H9 (cell line): ENCODE measurements at regions not wholly inside any gene's neighbourhood (a gene's known extent, or its start where the extent isn't known, plus 50 kb on each side); places are given as distances from the start of the nearest gene placed in this dataset.

Experiments
- DNase-seq: peaks from one replicate; pipeline ENCODE4 v3.0.0-alpha.2; 2017
- H2AFZ ChIP-seq: one replicate; pipeline ENCODE4 v1.6.1; 2013; ENCODE audit warnings: mild to moderate bottlenecking, low read length, control low read depth, moderate library complexity
- H2AK5ac ChIP-seq: 2 replicates; pipeline ENCODE4 v1.6.1; 2013; ENCODE audit warnings: low read length, control low read depth, mixed read lengths; ENCODE audit not compliant: insufficient read length
- H2BK120ac ChIP-seq: one replicate; pipeline ENCODE4 v1.6.1; 2013; ENCODE audit warnings: low read depth, mild to moderate bottlenecking, low read length, control low read depth, inconsistent platforms; ENCODE audit not compliant: poor library complexity, severe bottlenecking
- H2BK12ac ChIP-seq: 2 replicates; pipeline ENCODE4 v1.6.1; 2013; ENCODE audit warnings: low read length, control low read depth, mixed read lengths, low read depth; ENCODE audit not compliant: insufficient read length
- H2BK15ac ChIP-seq: 2 replicates; pipeline ENCODE4 v1.6.1; 2013; ENCODE audit warnings: low read depth, low read length, control low read depth
- H2BK20ac ChIP-seq: one replicate; pipeline ENCODE4 v1.6.1; 2013; ENCODE audit warnings: low read depth, mild to moderate bottlenecking, low read length, control low read depth, inconsistent platforms; ENCODE audit not compliant: poor library complexity, severe bottlenecking
- H2BK5ac ChIP-seq: 2 replicates; pipeline ENCODE4 v1.6.1; 2013; ENCODE audit warnings: low read length, control low read depth, mixed read lengths; ENCODE audit not compliant: insufficient read length
- H3K14ac ChIP-seq: 2 replicates; pipeline ENCODE4 v1.6.1; 2013; ENCODE audit warnings: low read length, control low read depth; ENCODE audit not compliant: insufficient read depth
- H3K18ac ChIP-seq: 2 replicates; pipeline ENCODE4 v1.6.1; 2013; ENCODE audit warnings: low read depth, mild to moderate bottlenecking, mixed read lengths, low read length, control low read depth; ENCODE audit not compliant: insufficient read length
- H3K23ac ChIP-seq: 2 replicates; pipeline ENCODE4 v1.6.1; 2013; ENCODE audit warnings: low read length, control low read depth, mixed read lengths, low read depth; ENCODE audit not compliant: insufficient read length
- H3K23me2 ChIP-seq: 2 replicates; pipeline ENCODE4 v1.6.1; 2013; ENCODE audit warnings: low read depth, mild to moderate bottlenecking, mixed read lengths, low read length, control low read depth; ENCODE audit not compliant: insufficient read length, poor library complexity, severe bottlenecking
- H3K27ac ChIP-seq: 2 replicates; pipeline ENCODE4 v1.5.1; 2013; ENCODE audit warnings: low read length, control low read depth, mixed read lengths, low read depth; ENCODE audit not compliant: insufficient read length
- H3K27me3 ChIP-seq: 2 replicates; pipeline ENCODE4 v1.6.1; 2013; ENCODE audit warnings: low read length, control low read depth, inconsistent platforms; ENCODE audit not compliant: insufficient read depth
- H3K4ac ChIP-seq: 2 replicates; pipeline ENCODE4 v1.6.1; 2013; ENCODE audit warnings: low read depth, mild to moderate bottlenecking, control low read depth, inconsistent platforms, low read length, moderate library complexity
- H3K4me1 ChIP-seq: 2 replicates; pipeline ENCODE4 v1.6.1; 2013; ENCODE audit warnings: low read length, control low read depth, inconsistent platforms; ENCODE audit not compliant: insufficient read depth
- H3K4me2 ChIP-seq: 2 replicates; pipeline ENCODE4 v1.6.1; 2013; ENCODE audit warnings: low read length, control low read depth, mixed read lengths; ENCODE audit not compliant: insufficient read length, insufficient read depth
- H3K56ac ChIP-seq: 2 replicates; pipeline ENCODE4 v1.6.1; 2013; ENCODE audit warnings: low read depth, mild to moderate bottlenecking, mixed read lengths, low read length, control low read depth; ENCODE audit not compliant: insufficient read length
- H3K79me1 ChIP-seq: 2 replicates; pipeline ENCODE4 v1.6.1; 2013; ENCODE audit warnings: low read depth, mild to moderate bottlenecking, moderate library complexity, low read length, control low read depth, inconsistent platforms; ENCODE audit not compliant: insufficient read depth, poor library complexity, severe bottlenecking
- H3K79me2 ChIP-seq: 2 replicates; pipeline ENCODE4 v1.6.1; 2013; ENCODE audit warnings: low read length, control low read depth, inconsistent platforms; ENCODE audit not compliant: insufficient read depth
- H3K9ac ChIP-seq: 2 replicates; pipeline ENCODE4 v1.6.1; 2013; ENCODE audit warnings: low read length, control low read depth, mixed read lengths; ENCODE audit not compliant: insufficient read length; ENCODE audit errors: extremely low read depth
- H3K9me3 ChIP-seq: one replicate; pipeline ENCODE4 v1.6.1; 2013; ENCODE audit warnings: low read depth, low read length, inconsistent platforms; ENCODE audit not compliant: control insufficient read depth
- H3T11ph ChIP-seq: one replicate; pipeline ENCODE4 v1.6.1; 2013; ENCODE audit warnings: mild to moderate bottlenecking, low read length, control low read depth, inconsistent platforms
- H4K20me1 ChIP-seq: one replicate; pipeline ENCODE4 v1.6.1; 2013; ENCODE audit not compliant: control insufficient read depth, insufficient read length, insufficient read depth
- H4K5ac ChIP-seq: 2 replicates; pipeline ENCODE4 v1.6.1; 2013; ENCODE audit warnings: low read depth, mild to moderate bottlenecking, mixed read lengths, low read length, control low read depth; ENCODE audit not compliant: insufficient read length
- H4K8ac ChIP-seq: replicated peaks from 2 replicates; pipeline ENCODE4 v1.6.1; 2013; ENCODE audit warnings: low read length, control low read depth, mixed read lengths, low read depth; ENCODE audit not compliant: insufficient read length
- H4K91ac ChIP-seq: 2 replicates; pipeline ENCODE4 v1.6.1; 2013; ENCODE audit warnings: low read depth, mild to moderate bottlenecking, moderate library complexity, mixed read lengths, low read length, control low read depth; ENCODE audit not compliant: insufficient read length
- H3K27ac Mint-ChIP-seq, 3 experiments: 2 replicates in 2 of 3; 3 replicates in 1 of 3; pipeline ENCODE4 v1.8.0; 2020 to 2021; ENCODE audit warnings: mixed read lengths in 3 of 3, mild to moderate bottlenecking in 1 of 3, moderate library complexity in 1 of 3
- H3K27me3 Mint-ChIP-seq: 2 replicates; pipeline ENCODE4 v1.8.0; 2021; ENCODE audit warnings: low read depth, mild to moderate bottlenecking, moderate library complexity, mixed read lengths
- H3K36me3 Mint-ChIP-seq, 3 experiments: 2 replicates in 2 of 3; 3 replicates in 1 of 3; pipeline ENCODE4 v1.8.0; 2020 to 2021; ENCODE audit warnings: low read depth in 3 of 3, mixed read lengths in 3 of 3; ENCODE audit not compliant: insufficient read depth in 1 of 3
- H3K4me1 Mint-ChIP-seq, 2 experiments: 2 replicates each; pipeline ENCODE4 v1.8.0; 2020; ENCODE audit warnings: mixed read lengths in 2 of 2
- H3K4me3 Mint-ChIP-seq, 2 experiments: 2 replicates in 1 of 2; 3 replicates in 1 of 2; pipeline ENCODE4 v1.8.0; 2020 to 2021; ENCODE audit warnings: mild to moderate bottlenecking in 2 of 2, mixed read lengths in 2 of 2, moderate library complexity in 1 of 2
- H3K9me3 Mint-ChIP-seq, 2 experiments: 2 replicates in 1 of 2; 3 replicates in 1 of 2; pipeline ENCODE4 v1.8.0; 2020; ENCODE audit warnings: mild to moderate bottlenecking in 2 of 2, mixed read lengths in 2 of 2, moderate library complexity in 1 of 2
- WGBS: extraction: QIAGEN DNeasy Blood & Tissue Kit; methylation state at CpG from one replicate; pipeline ENCODE4 v1.1.7; 2013; ENCODE audit warnings: missing lambda C conversion rate, low lambda C conversion rate, mixed read lengths; ENCODE audit not compliant: insufficient read length; ENCODE audit errors: extremely low coverage; 5-methylcytosine and 5-hydroxymethylcytosine counted together
- TF ChIP-seq, protein P1 (sequence below): fragments of 200-600 bp; sonication (generic); conservative IDR thresholded peaks from 3 replicates; pipeline ENCODE4 v1.8.0; 2021; ENCODE audit warnings: antibody characterized with exemption, mild to moderate bottlenecking

GRCh38 chr6:141561154-141561553, 571.6 kb upstream of the GJE1 start:
- Histone ChIP-seq H3K9ac (no peak overlapping the region), H4K20me1 (no peaks in the 10 kb centered on the region), H3K18ac (no peak overlapping the region), H4K91ac (no peak overlapping the region), H3T11ph (no peak overlapping the region), H3K4me2 (no peak overlapping the region), H3K4me1 (peaks cover 2% of the 10 kb centered on the region; the same call in 1 of the 2 replicates), H2BK15ac (no peak overlapping the region), H3K79me2 (no peaks in the 10 kb centered on the region), H3K23me2 (no peaks in the 10 kb centered on the region), H3K23ac (no peak overlapping the region), H3K27ac (no peak overlapping the region), H4K8ac (no peak overlapping the region), H3K56ac (no peak overlapping the region), H3K9me3 (no peaks in the 10 kb centered on the region), H2BK120ac (no peak overlapping the region), H3K27me3 (no peaks in the 10 kb centered on the region), H2AFZ (no peak overlapping the region), H3K14ac (no peak overlapping the region), H2AK5ac (no peak overlapping the region), H2BK5ac (no peak overlapping the region), H3K4ac (no peak overlapping the region), H4K5ac (no peak overlapping the region), H2BK20ac (no peak overlapping the region), H2BK12ac (no peak overlapping the region), H3K79me1 (no peaks in the 10 kb centered on the region)
- Mint-ChIP-seq H3K27me3 (no peaks in the 10 kb centered on the region), H3K27ac (no peak overlapping the region), H3K4me1 (peaks cover 19 to 22% of the 10 kb centered on the region in 2 experiments), H3K9me3 (0 out of 5 replicates have a peak, but pooled peaks cover 0 to 2% of the 10 kb centered on the region in 2 experiments), H3K4me3 (no peak overlapping the region), H3K36me3 (peaks cover 0 to 7% (median 2%) of the 10 kb centered on the region in 3 experiments; a peak in 1 of 7 replicates)
- WGBS: no CpG with 5 or more reads among the region's 3 CpGs
- no peak for DNase-seq
- TF ChIP-seq, protein P1, sequence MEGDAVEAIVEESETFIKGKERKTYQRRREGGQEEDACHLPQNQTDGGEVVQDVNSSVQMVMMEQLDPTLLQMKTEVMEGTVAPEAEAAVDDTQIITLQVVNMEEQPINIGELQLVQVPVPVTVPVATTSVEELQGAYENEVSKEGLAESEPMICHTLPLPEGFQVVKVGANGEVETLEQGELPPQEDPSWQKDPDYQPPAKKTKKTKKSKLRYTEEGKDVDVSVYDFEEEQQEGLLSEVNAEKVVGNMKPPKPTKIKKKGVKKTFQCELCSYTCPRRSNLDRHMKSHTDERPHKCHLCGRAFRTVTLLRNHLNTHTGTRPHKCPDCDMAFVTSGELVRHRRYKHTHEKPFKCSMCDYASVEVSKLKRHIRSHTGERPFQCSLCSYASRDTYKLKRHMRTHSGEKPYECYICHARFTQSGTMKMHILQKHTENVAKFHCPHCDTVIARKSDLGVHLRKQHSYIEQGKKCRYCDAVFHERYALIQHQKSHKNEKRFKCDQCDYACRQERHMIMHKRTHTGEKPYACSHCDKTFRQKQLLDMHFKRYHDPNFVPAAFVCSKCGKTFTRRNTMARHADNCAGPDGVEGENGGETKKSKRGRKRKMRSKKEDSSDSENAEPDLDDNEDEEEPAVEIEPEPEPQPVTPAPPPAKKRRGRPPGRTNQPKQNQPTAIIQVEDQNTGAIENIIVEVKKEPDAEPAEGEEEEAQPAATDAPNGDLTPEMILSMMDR: no peak
